ENCODE measurements at regions not wholly inside any gene's neighbourhood (a gene's known extent, or its start where the extent isn't known, plus 50 kb on each side); places are given as distances from the start of the nearest gene placed in this dataset.

DNA sequence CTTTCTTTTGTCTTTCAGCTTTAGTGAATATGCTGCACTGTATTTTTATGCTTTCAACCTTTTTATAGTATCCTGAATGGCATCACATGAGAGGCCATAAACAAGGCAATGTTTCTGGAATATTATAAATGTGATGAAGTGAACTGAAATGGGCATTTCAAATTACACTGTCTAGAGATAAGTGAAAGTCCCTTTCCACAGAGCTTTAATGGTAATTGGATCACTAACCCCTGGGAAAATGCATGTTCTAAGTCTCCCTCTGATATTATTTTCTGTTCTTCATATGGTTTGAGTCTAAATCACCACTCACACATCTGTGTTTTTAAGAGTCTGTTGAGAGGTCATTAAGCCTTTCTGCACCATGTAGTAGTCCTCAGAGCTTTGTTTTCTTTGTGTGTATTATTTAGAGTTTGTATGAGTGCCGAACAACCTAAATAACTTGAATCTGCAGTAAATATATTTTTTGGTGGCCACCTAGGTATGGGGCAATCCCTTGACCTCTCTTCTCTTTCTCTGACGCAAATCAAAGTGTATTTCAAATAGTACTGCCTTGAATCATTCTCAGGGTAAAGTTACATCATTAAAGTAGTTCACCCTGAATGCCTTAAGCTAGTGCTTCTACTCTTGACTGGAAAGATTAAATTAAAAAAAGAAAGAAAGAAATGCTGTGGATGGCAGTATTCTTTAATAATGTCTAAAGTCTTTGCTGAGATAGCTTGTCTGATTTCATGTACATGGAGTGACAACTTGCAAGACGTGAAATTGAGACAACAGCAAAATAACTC lies 1931.0 kb upstream of the CDH6 start:
- Mint-ChIP-seq H3K4me3 (ENCODE audit: low read depth, unreplicated experiment) (no peak overlapping the region), H3K36me3 (ENCODE audit: insufficient read depth, unreplicated experiment) (no peaks in the 10 kb centered on the region), H3K27ac (ENCODE audit: unreplicated experiment) (peak overlapping the region; percentile 66), H3K9me3 (ENCODE audit: low read depth, unreplicated experiment) (peaks cover 3% of the 10 kb centered on the region), H3K4me1 (ENCODE audit: low read depth, unreplicated experiment) (peaks cover 9% of the 10 kb centered on the region), H3K27me3 (ENCODE audit: unreplicated experiment) (no peaks in the 10 kb centered on the region)
- TF ChIP-seq CTCF (IDR thresholded peaks at IDR 0.05; ENCODE audit: unreplicated experiment), result no peak
- CTCF ChIA-PET, result no interaction called here
- BruUV-seq (replicated peaks), result no TSS peak
- intact Hi-C loops (cut with micrococcal nuclease; ENCODE audit: unreplicated experiment), result no loop called here
- DNase-seq, result no peak

- intact Hi-C loops (cut with micrococcal nuclease; ENCODE audit: unreplicated experiment), result no loop called here
- H3K4me1 Mint-ChIP-seq (ENCODE audit: low read depth, unreplicated experiment), result peaks cover 9% of the 10 kb centered on the region
Observed at GRCh38 chr5:29261213-29261612, 1932.3 kb upstream of the CDH6 start.

DNA sequence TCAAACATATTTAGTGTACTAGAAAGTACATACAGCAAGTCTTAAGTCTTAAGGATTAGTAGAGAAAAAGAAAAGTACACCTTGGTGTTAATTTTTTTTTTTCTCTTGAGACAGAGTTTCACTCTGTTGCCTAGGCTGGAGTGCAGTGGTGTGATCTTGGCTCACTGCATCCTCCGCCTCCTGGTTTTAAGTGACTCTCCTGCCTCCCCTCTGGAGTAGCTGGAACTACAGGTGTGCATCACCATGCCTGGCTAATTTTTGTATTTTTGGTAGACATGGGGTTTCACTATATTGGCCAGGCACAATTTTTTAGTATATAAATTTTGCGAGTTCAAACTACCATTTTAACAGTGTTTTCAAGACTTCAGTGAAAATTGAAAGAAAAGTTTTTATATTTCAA lies 1941.1 kb upstream of the CDH6 start:
- Mint-ChIP-seq H3K4me1 (ENCODE audit: low read depth, unreplicated experiment) (no peaks in the 10 kb centered on the region), H3K36me3 (ENCODE audit: insufficient read depth, unreplicated experiment) (no peaks in the 10 kb centered on the region), H3K27me3 (ENCODE audit: unreplicated experiment) (no peaks in the 10 kb centered on the region), H3K4me3 (ENCODE audit: low read depth, unreplicated experiment) (no peak overlapping the region), H3K9me3 (ENCODE audit: low read depth, unreplicated experiment) (no peaks in the 10 kb centered on the region), H3K27ac (ENCODE audit: unreplicated experiment) (no peak overlapping the region)
- BruUV-seq (replicated peaks), result no TSS peak
- no peak for TF ChIP-seq CTCF (IDR thresholded peaks at IDR 0.05; ENCODE audit: unreplicated experiment)
- CTCF ChIA-PET, result no interaction called here
- intact Hi-C loops (cut with micrococcal nuclease; ENCODE audit: unreplicated experiment), result no loop called here
- DNase-seq, result no peak

More at GRCh38 chr5:29261213-29261612, 1932.3 kb upstream of the CDH6 start:
- Mint-ChIP-seq H3K27me3 (ENCODE audit: unreplicated experiment) (no peaks in the 10 kb centered on the region), H3K9me3 (ENCODE audit: low read depth, unreplicated experiment) (peaks cover 3% of the 10 kb centered on the region), H3K36me3 (ENCODE audit: insufficient read depth, unreplicated experiment) (no peaks in the 10 kb centered on the region), H3K27ac (ENCODE audit: unreplicated experiment) (no peak overlapping the region), H3K4me3 (ENCODE audit: low read depth, unreplicated experiment) (no peak overlapping the region)
- no TSS peak for BruUV-seq (replicated peaks)
- TF ChIP-seq CTCF (IDR thresholded peaks at IDR 0.05; ENCODE audit: unreplicated experiment), result no peak
- CTCF ChIA-PET, result no interaction called here
- DNase-seq, result no peak

GRCh38 chr5:29247346-29248028 lies 1946.0 kb upstream of the CDH6 start:
- Mint-ChIP-seq H3K27ac (ENCODE audit: unreplicated experiment) (no peak overlapping the region), H3K9me3 (ENCODE audit: low read depth, unreplicated experiment) (peaks cover 3% of the 10 kb centered on the region), H3K4me1 (ENCODE audit: low read depth, unreplicated experiment) (no peaks in the 10 kb centered on the region), H3K4me3 (ENCODE audit: low read depth, unreplicated experiment) (no peak overlapping the region), H3K36me3 (ENCODE audit: insufficient read depth, unreplicated experiment) (no peaks in the 10 kb centered on the region), H3K27me3 (ENCODE audit: unreplicated experiment) (no peaks in the 10 kb centered on the region)
- no TSS peak for BruUV-seq (replicated peaks)
- DNase-seq, result no peak
- no peak for TF ChIP-seq CTCF (IDR thresholded peaks at IDR 0.05; ENCODE audit: unreplicated experiment)
- intact Hi-C loops (cut with micrococcal nuclease; ENCODE audit: unreplicated experiment), result no loop called here
- CTCF ChIA-PET, result interaction anchor here (0.6 kb wide), 1 partner anchor 1551 kb away, joined by 3 read pairs; no protein-coding TSS in a partner anchor
